ENCODE measurements at regions not wholly inside any gene's neighbourhood (a gene's known extent, or its start where the extent isn't known, plus 50 kb on each side); places are given as distances from the start of the nearest gene placed in this dataset.

DNA sequence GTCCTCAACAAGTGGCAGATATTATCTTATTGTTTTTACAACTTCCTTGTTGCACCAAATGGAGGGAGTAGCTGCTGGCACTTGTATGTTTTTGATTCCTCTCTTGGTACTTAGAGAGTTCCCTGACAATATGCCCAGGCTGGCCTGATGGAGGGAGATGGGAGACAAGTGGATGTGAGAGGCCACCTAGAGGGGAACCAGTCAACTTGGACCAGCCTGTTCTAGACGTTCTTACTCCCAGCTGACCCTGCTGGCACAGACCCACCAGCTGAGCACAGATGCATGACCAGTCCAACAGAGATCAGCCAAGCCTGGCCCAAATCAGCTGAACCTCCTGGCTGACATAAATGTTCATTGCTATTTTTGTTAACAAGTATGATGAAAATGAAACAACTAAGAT lies 60.9 kb upstream of the GDNF start:
- no peak for DNase-seq

GRCh38 chr5:37899037-37899436 lies 59.2 kb upstream of the GDNF start:
- DNase-seq = no peak

GRCh38 chr5:37896159-37896558 lies 56.3 kb upstream of the GDNF start:
- DNase-seq = no peak

DNA sequence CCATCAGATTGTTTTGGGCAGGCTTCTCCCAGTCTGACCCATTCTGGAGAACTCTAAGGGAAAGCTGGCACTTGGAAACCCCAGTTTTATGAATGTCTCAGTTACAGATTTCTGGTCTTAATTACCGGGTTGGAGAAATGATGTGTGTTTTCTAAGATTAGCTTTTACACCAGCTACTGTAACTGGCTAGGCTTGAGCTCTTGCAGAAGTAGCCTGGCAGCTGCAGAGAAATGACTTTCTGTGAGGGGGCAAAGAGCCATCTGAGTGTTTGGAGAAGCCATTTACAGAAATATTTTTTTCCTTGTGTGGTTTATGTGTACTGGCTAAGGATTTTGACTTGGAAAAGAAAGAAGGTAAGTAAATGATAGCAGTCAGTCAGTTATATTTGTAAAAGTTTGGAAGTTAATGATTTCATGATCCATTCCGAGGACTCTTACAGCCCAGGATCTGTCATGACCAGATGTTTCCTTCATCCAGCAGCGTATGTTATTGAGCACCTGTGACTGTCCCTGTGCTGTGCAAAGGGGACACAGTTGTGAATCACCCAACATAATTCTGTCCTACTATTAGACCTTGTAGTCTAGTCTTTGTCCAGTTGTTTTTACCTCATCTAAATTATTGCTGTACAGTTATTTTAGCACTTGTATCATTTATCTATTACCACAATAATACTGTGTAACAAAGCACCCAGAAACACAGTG lies 53.7 kb upstream of the GDNF start:
- no peak for DNase-seq

DNA sequence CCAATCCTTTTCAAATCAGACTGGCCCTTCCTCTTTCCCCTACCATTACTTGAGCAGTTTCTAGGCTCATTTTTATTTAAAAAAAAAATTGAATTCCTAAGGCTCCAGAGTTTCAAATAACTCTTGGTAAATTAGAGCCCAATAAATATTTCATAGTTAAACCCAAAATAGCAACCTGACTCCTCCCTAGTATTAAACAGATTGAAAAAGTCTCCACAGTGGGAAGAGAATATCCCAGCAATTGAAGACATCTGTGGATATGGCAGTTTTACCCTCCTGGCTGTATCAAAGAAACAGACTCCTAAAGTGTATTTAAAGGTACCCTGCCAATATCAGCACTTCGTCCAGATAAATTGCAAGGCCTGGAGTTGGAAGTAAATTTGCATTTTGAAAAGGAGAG lies 52.7 kb upstream of the GDNF start:
- DNase-seq = no peak

GRCh38 chr5:37891832-37892231 lies 52.0 kb upstream of the GDNF start:
- DNase-seq = no peak

DNA sequence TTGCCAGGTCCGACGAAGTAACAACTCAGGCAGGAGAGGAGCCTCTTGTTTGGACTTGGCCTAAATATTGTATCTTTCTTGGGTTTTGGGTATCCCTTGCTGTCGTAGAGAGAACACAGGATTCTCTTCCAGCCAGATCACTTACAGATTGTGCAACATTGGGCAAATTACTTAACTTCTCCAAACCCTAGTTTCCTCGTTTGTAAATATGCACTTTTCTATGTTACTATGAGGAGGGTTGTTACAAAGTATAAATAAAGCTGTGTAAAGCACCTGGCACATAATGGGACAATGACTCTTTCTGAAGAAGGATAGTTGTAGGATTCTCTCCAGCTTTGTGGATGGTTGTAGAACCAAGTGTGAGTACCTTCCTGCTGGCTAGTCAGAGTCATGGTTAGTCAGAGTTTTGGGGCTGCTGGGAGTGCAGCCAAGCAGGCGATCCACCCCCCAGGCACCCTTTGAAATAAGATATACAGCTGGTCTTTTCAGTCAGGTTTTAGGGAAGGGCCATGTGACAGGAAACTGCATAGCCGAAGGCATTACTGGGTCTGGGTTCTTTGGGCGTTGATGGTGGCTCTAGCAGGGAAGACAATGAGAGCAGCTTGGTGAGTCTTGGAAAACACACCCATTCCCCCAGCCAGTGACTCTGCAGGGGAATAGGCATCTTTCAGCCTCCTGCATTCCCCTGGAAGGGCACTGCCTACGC lies 49.9 kb upstream of the GDNF start:
- DNase-seq = no peak
